GM12878 (cell line): ENCODE measurements at regions not wholly inside any gene's neighbourhood (a gene's known extent, or its start where the extent isn't known, plus 50 kb on each side); places are given as distances from the start of the nearest gene placed in this dataset.

Experiments used
- ATAC-seq: fragments of 200-7000 bp; cut with Tn5 transposase; 3 replicates; pipeline ENCODE4 v1.9.1; 2020; ENCODE audit warnings: mild to moderate bottlenecking, moderate library complexity
- BruUV-seq: library from RNA; stranded (reverse); fragments of 400-500 nt; replicated peaks from 2 replicates; lab custom pipeline; 2021; lab: Mats Ljungman, UMichigan
- CTCF ChIA-PET: fragments of 300-600 bp; sonication (Branson Sonifier 250); formaldehyde crosslinking; extraction: SDS; loops from one replicate; lab custom pipeline; 2021; ENCODE audit warnings: inconsistent platforms; lab: Yijun Ruan, JAX
- POLR2A ChIA-PET: fragments of 350-600 bp; formaldehyde crosslinking; extraction: SDS; loops from one replicate; lab custom pipeline; 2021; ENCODE audit warnings: inconsistent platforms; lab: Charles Lee
- RAD21 ChIA-PET: fragments of 300-600 bp; sonication (Branson Sonifier 250); formaldehyde crosslinking; loops from one replicate; lab custom pipeline; 2023; ENCODE audit warnings: antibody characterized with exemption; ENCODE audit not compliant: unreplicated experiment; lab: Charles Lee
- SMC1A ChIA-PET: fragments of 300-600 bp; sonication (Branson Sonifier 250); formaldehyde crosslinking; loops from one replicate; lab custom pipeline; 2023; ENCODE audit not compliant: unreplicated experiment, uncharacterized antibody; lab: Charles Lee
- DNase-seq: peaks from one replicate; pipeline ENCODE4 v3.0.0-alpha.2; 2011; ENCODE audit warnings: low read depth, low spot score
- FAIRE-seq: peaks from 3 replicates; lab custom pipeline; 2011; peaks lifted over from hg19 to GRCh38; lab: Jason Lieb, UNC
- H2AFZ ChIP-seq: 2 replicates; pipeline ENCODE4 v1.6.0; 2011; ENCODE audit warnings: low read depth, low read length, control low read depth; ENCODE audit not compliant: control insufficient read depth
- H3K27ac ChIP-seq: 2 replicates; pipeline ENCODE4 v1.5.1; 2011; ENCODE audit warnings: control low read depth; ENCODE audit not compliant: control insufficient read depth, insufficient read depth
- H3K27me3 ChIP-seq, 2 experiments: replicated peaks in 1 of 2; 2 replicates each; pipeline versions ENCODE4 v1.6.0 to v1.6.1; 2011; ENCODE audit warnings: low read length in 1 of 2; ENCODE audit not compliant: control insufficient read depth in 2 of 2, insufficient read depth in 2 of 2
- H3K36me3 ChIP-seq, 2 experiments: 2 replicates each; pipeline ENCODE4 v1.5.1; 2011; ENCODE audit warnings: low read length in 1 of 2; ENCODE audit not compliant: control insufficient read depth in 2 of 2, insufficient read depth in 2 of 2
- H3K4me1 ChIP-seq: 2 replicates; pipeline ENCODE4 v1.6.1; 2011; ENCODE audit warnings: mild to moderate bottlenecking, low read length, moderate library complexity, mixed read lengths; ENCODE audit not compliant: control insufficient read depth, insufficient read depth
- H3K4me2 ChIP-seq: 2 replicates; pipeline ENCODE4 v1.6.0; 2011; ENCODE audit warnings: control low read depth; ENCODE audit not compliant: control insufficient read depth, insufficient read depth
- H3K4me3 ChIP-seq: fragments of 200-600 bp; sonication (generic); 2 replicates; pipeline ENCODE4 v1.5.1; 2016
- H3K79me2 ChIP-seq: 2 replicates; pipeline ENCODE4 v1.6.0; 2011; ENCODE audit warnings: low read length; ENCODE audit not compliant: control insufficient read depth, insufficient read depth
- H3K9ac ChIP-seq: 2 replicates; pipeline ENCODE4 v1.8.0; 2011; ENCODE audit warnings: low read length, control low read depth, mixed read lengths; ENCODE audit not compliant: control insufficient read depth, insufficient read depth
- H3K9me3 ChIP-seq: replicated peaks from 3 replicates; pipeline ENCODE4 v1.5.1; 2011; ENCODE audit warnings: mild to moderate bottlenecking, low read length; ENCODE audit not compliant: control insufficient read depth, insufficient read depth
- H4K20me1 ChIP-seq: 2 replicates; pipeline ENCODE4 v1.6.0; 2011; ENCODE audit not compliant: control insufficient read depth, insufficient read depth
- CBX3 ChIP-seq: fragments of 200-600 bp; sonication (generic); IDR thresholded peaks from 2 replicates; pipeline ENCODE4 v1.6.1; 2016; ENCODE audit warnings: low read depth, borderline replicate concordance
- CBX5 ChIP-seq: sonication (generic); IDR thresholded peaks from 2 replicates; pipeline ENCODE4 v1.6.1; 2016; ENCODE audit warnings: low read depth, moderate library complexity, mild to moderate bottlenecking, inconsistent platforms
- CHD2 ChIP-seq: IDR thresholded peaks from 2 replicates; pipeline ENCODE4 v1.6.1; 2011; ENCODE audit warnings: low read depth, low read length, improper control_type of control experiment, borderline replicate concordance
- ELK1 ChIP-seq: IDR thresholded peaks from 2 replicates; pipeline ENCODE4 v1.6.1; 2012; ENCODE audit warnings: low read depth, low read length, improper control_type of control experiment
- EZH2 ChIP-seq: IDR thresholded peaks from 2 replicates; pipeline ENCODE4 v1.6.1; 2012; ENCODE audit warnings: low read depth, mild to moderate bottlenecking, control low read depth, inconsistent platforms, low read length, borderline replicate concordance; ENCODE audit not compliant: control insufficient read depth
- JUNB ChIP-seq: IDR thresholded peaks from 2 replicates; pipeline ENCODE4 v1.6.1; 2016; ENCODE audit warnings: antibody characterized with exemption, mild to moderate bottlenecking
- NFIC ChIP-seq: IDR thresholded peaks from 2 replicates; pipeline ENCODE4 v1.6.1; 2012; ENCODE audit warnings: low read depth, mild to moderate bottlenecking, inconsistent platforms, low read length, moderate library complexity
- PAX8 ChIP-seq: fragments of 450-650 bp; IDR thresholded peaks from 2 replicates; pipeline ENCODE4 v1.6.1; 2017; ENCODE audit warnings: mild to moderate bottlenecking, moderate library complexity
- POLR2A ChIP-seq: IDR thresholded peaks from 2 replicates; pipeline ENCODE4 v1.6.1; 2011; ENCODE audit warnings: low read depth, mild to moderate bottlenecking, low read length
- SMAD1 ChIP-seq: fragments of 450-650 bp; IDR thresholded peaks from 2 replicates; pipeline ENCODE4 v1.6.1; 2018; ENCODE audit warnings: mild to moderate bottlenecking, low read depth; ENCODE audit not compliant: partially characterized antibody
- STAT1 ChIP-seq: fragments of 450-650 bp; conservative IDR thresholded peaks from 2 replicates; pipeline ENCODE4 v1.6.1; 2014; ENCODE audit warnings: antibody characterized with exemption, mild to moderate bottlenecking
- TAF1 ChIP-seq: IDR thresholded peaks from 2 replicates; pipeline ENCODE4 v1.6.1; 2011; ENCODE audit warnings: mild to moderate bottlenecking, low read depth, low read length, borderline replicate concordance
- ZSCAN29 ChIP-seq: fragments of 450-650 bp; IDR thresholded peaks from 2 replicates; pipeline ENCODE4 v1.6.1; 2017; ENCODE audit warnings: mild to moderate bottlenecking, moderate library complexity
- WGBS: methylation state at CpG from one replicate; pipeline ENCODE4 v1.1.6; 2016; ENCODE audit warnings: low lambda C conversion rate; ENCODE audit not compliant: insufficient replicate concordance, insufficient coverage; ENCODE audit errors: missing lambda C conversion rate; 5-methylcytosine and 5-hydroxymethylcytosine counted together
- in situ Hi-C: fragments of 300-500 bp; cut with MboI; formaldehyde crosslinking; loops from 9 replicates; pipeline ENCODE4 v1.14.3; 2018; ENCODE audit warnings: mixed read lengths
- intact Hi-C: fragments of 100-400 bp; cut with micrococcal nuclease; formaldehyde crosslinking; loops from one replicate; pipeline ENCODE4 v1.14.2; 2022; ENCODE audit not compliant: unreplicated experiment
- TF ChIP-seq, protein P1 (sequence below): fragments of 450-650 bp; IDR thresholded peaks from 2 replicates; pipeline ENCODE4 v1.6.1; 2017; ENCODE audit warnings: low read depth, mild to moderate bottlenecking, moderate library complexity
- TF ChIP-seq, protein P2 (sequence below): IDR thresholded peaks from 2 replicates; pipeline ENCODE4 v1.6.1; 2011; ENCODE audit warnings: low read depth, mild to moderate bottlenecking, low read length, moderate library complexity, borderline replicate concordance; ENCODE audit errors: extremely low read depth
- TF ChIP-seq, protein P3 (sequence below), 3 experiments: IDR thresholded peaks in 2 of 3; conservative IDR thresholded peaks in 1 of 3; 2 replicates each; pipeline ENCODE4 v1.5.1; 2011; ENCODE audit warnings: low read depth in 3 of 3, low read length in 3 of 3, mild to moderate bottlenecking in 3 of 3, control low read depth in 2 of 3, moderate library complexity in 2 of 3, inconsistent platforms in 1 of 3, mixed read lengths in 1 of 3; ENCODE audit not compliant: control insufficient read depth in 2 of 3, insufficient read depth in 1 of 3; ENCODE audit errors: extremely low read depth in 1 of 3
- TF ChIP-seq, protein P4 (sequence below): fragments of 450-650 bp; IDR thresholded peaks from 2 replicates; pipeline ENCODE4 v1.6.1; 2017; ENCODE audit warnings: antibody characterized with exemption, mild to moderate bottlenecking, moderate library complexity

DNA sequence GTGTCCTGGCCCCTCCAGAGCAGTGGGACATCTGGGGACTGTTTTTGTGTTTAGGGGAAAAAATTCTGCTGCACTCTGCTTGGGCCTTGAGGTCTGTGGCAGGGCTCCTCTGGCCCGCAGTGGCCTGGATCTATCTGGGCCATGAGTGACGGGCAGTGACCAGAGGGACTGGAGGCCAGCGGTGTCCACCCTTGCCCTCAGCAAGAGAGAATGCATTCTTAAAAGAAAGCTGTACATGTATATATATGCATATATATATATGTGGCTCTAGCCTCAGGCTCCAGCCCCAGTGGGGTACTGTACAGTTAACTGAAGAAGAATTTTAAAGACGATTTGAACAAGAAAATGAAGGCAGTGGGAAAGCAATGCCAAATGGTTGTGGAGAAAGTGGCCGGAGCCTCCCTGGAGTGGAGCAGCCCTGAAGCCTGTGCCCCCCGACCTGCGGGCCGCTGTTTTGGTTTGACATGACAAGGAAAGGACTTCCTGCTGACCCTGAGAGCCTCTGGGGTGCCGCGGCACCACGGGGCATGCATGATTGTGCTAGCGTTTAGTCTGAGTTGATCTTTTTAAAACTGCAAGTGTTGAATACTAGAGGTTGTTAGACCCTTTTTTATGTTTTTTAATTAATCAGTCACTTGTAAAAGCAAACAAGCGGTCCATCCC, 52.2 kb downstream of the PLXNA1 start:
- no peaks in the 10 kb centered on the region for H4K20me1 ChIP-seq
- no peaks in the 10 kb centered on the region for H3K4me1 ChIP-seq
- no peak for TF ChIP-seq SMAD1
- TF ChIP-seq, protein P1, sequence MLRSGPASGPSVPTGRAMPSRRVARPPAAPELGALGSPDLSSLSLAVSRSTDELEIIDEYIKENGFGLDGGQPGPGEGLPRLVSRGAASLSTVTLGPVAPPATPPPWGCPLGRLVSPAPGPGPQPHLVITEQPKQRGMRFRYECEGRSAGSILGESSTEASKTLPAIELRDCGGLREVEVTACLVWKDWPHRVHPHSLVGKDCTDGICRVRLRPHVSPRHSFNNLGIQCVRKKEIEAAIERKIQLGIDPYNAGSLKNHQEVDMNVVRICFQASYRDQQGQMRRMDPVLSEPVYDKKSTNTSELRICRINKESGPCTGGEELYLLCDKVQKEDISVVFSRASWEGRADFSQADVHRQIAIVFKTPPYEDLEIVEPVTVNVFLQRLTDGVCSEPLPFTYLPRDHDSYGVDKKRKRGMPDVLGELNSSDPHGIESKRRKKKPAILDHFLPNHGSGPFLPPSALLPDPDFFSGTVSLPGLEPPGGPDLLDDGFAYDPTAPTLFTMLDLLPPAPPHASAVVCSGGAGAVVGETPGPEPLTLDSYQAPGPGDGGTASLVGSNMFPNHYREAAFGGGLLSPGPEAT: no peak
- TF ChIP-seq, protein P2, sequence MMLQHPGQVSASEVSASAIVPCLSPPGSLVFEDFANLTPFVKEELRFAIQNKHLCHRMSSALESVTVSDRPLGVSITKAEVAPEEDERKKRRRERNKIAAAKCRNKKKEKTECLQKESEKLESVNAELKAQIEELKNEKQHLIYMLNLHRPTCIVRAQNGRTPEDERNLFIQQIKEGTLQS: no peak
- TF ChIP-seq EZH2: no peak
- no peak for TF ChIP-seq PAX8
- no peak for TF ChIP-seq ZSCAN29
- TF ChIP-seq CBX3: no peak
- TF ChIP-seq, protein P3, sequence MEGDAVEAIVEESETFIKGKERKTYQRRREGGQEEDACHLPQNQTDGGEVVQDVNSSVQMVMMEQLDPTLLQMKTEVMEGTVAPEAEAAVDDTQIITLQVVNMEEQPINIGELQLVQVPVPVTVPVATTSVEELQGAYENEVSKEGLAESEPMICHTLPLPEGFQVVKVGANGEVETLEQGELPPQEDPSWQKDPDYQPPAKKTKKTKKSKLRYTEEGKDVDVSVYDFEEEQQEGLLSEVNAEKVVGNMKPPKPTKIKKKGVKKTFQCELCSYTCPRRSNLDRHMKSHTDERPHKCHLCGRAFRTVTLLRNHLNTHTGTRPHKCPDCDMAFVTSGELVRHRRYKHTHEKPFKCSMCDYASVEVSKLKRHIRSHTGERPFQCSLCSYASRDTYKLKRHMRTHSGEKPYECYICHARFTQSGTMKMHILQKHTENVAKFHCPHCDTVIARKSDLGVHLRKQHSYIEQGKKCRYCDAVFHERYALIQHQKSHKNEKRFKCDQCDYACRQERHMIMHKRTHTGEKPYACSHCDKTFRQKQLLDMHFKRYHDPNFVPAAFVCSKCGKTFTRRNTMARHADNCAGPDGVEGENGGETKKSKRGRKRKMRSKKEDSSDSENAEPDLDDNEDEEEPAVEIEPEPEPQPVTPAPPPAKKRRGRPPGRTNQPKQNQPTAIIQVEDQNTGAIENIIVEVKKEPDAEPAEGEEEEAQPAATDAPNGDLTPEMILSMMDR (IDR thresholded peaks at IDR 0.05 in 2 of 3, conservative IDR thresholded peaks at IDR 0.05 in 1 of 3; ENCODE audit: control insufficient read depth in 2 of 3, extremely low read depth in 1 of 3, insufficient read depth in 1 of 3, low read depth in 3 of 3, low read length in 3 of 3): no peak
- TF ChIP-seq, protein P4, sequence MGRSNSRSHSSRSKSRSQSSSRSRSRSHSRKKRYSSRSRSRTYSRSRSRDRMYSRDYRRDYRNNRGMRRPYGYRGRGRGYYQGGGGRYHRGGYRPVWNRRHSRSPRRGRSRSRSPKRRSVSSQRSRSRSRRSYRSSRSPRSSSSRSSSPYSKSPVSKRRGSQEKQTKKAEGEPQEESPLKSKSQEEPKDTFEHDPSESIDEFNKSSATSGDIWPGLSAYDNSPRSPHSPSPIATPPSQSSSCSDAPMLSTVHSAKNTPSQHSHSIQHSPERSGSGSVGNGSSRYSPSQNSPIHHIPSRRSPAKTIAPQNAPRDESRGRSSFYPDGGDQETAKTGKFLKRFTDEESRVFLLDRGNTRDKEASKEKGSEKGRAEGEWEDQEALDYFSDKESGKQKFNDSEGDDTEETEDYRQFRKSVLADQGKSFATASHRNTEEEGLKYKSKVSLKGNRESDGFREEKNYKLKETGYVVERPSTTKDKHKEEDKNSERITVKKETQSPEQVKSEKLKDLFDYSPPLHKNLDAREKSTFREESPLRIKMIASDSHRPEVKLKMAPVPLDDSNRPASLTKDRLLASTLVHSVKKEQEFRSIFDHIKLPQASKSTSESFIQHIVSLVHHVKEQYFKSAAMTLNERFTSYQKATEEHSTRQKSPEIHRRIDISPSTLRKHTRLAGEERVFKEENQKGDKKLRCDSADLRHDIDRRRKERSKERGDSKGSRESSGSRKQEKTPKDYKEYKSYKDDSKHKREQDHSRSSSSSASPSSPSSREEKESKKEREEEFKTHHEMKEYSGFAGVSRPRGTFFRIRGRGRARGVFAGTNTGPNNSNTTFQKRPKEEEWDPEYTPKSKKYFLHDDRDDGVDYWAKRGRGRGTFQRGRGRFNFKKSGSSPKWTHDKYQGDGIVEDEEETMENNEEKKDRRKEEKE: no peak
- no peak for TF ChIP-seq STAT1
- no peak for TF ChIP-seq POLR2A
- TF ChIP-seq CHD2: no peak
- no peak for TF ChIP-seq CBX5
- TF ChIP-seq TAF1: no peak
- TF ChIP-seq ELK1: no peak
- TF ChIP-seq NFIC: no peak
- TF ChIP-seq JUNB: no peak
- peaks cover 0 to 12% of the 10 kb centered on the region in 2 experiments; a peak in 2 of 4 replicates for H3K36me3 ChIP-seq
- no peaks in the 10 kb centered on the region for H3K9me3 ChIP-seq
- BruUV-seq: TSS peak; percentile 78
- ChIA-PET SMC1A (no interaction called here), POLR2A (no interaction called here), RAD21 (no interaction called here), CTCF (no interaction called here)
- no peak for FAIRE-seq
- H3K4me3 ChIP-seq: no peak overlapping the region
- WGBS: 71% methylated on average over 13 of the region's 13 CpGs
- H3K27me3 ChIP-seq: no peaks in the 10 kb centered on the region
- H3K79me2 ChIP-seq: no peaks in the 10 kb centered on the region
- intact Hi-C loops: no loop called here
- no peak for DNase-seq
- H3K4me2 ChIP-seq: no peak overlapping the region
- no peak overlapping the region for H2AFZ ChIP-seq
- no peak overlapping the region for H3K9ac ChIP-seq
- no peak overlapping the region for H3K27ac ChIP-seq
- in situ Hi-C loops: no loop called here
- no peak for ATAC-seq
